H1 (cell line): ENCODE measurements at regions not wholly inside any gene's neighbourhood (a gene's known extent, or its start where the extent isn't known, plus 50 kb on each side); places are given as distances from the start of the nearest gene placed in this dataset.

Experiments
- BRCA1 ChIP-seq: IDR thresholded peaks from 2 replicates; pipeline ENCODE4 v1.6.1; 2012; ENCODE audit warnings: low read depth, low read length, improper control_type of control experiment
- CEBPB ChIP-seq: IDR thresholded peaks from 2 replicates; pipeline ENCODE4 v1.6.1; 2012; ENCODE audit warnings: low read depth, low read length
- CHD2 ChIP-seq: IDR thresholded peaks from 2 replicates; pipeline ENCODE4 v1.6.1; 2012; ENCODE audit warnings: low read length, improper control_type of control experiment
- CREB1 ChIP-seq: IDR thresholded peaks from 2 replicates; pipeline ENCODE4 v1.6.1; 2012; ENCODE audit warnings: inconsistent platforms
- CTCF ChIP-seq, 3 experiments: IDR thresholded peaks; 1 replicate in 2 of 3; 2 replicates in 1 of 3; pipeline versions ENCODE4 v1.5.1 to v1.6.1; 2011; ENCODE audit warnings: low read length in 3 of 3, mild to moderate bottlenecking in 3 of 3, inconsistent platforms in 2 of 3, low read depth in 1 of 3, moderate library complexity in 1 of 3; ENCODE audit not compliant: insufficient read depth in 1 of 3; ENCODE audit errors: control extremely low read depth in 1 of 3
- E2F6 ChIP-seq: IDR thresholded peaks from 2 replicates; pipeline ENCODE4 v1.6.1; 2012; ENCODE audit warnings: inconsistent platforms
- SIX5 ChIP-seq: IDR thresholded peaks from 2 replicates; pipeline ENCODE4 v1.6.1; 2011; ENCODE audit warnings: mild to moderate bottlenecking, low read depth, low read length
- TAF1 ChIP-seq: IDR thresholded peaks from 2 replicates; pipeline ENCODE4 v1.6.1; 2011; ENCODE audit warnings: mild to moderate bottlenecking, low read depth, low read length

GRCh38 chr1:93014168-93014567, 52.9 kb upstream of the DIPK1A start:
- TF ChIP-seq CEBPB (no peak), CHD2 (no peak), CREB1 (no peak), CTCF (IDR thresholded peaks at IDR 0.05; ENCODE audit: control extremely low read depth in 1 of 3, insufficient read depth in 1 of 3, low read depth in 1 of 3, low read length in 3 of 3) (no peak), E2F6 (no peak), TAF1 (no peak), SIX5 (no peak), BRCA1 (no peak)
